ENCODE measurements at regions not wholly inside any gene's neighbourhood (a gene's known extent, or its start where the extent isn't known, plus 50 kb on each side); places are given as distances from the start of the nearest gene placed in this dataset.

GRCh38 chrX:96224279-96224678 is 460.4 kb upstream of the DIAPH2 start:
- TF ChIP-seq CTCF (IDR thresholded peaks at IDR 0.05; ENCODE audit: low read depth, low read length, missing input control) (no peak), ZBTB33 (IDR thresholded peaks at IDR 0.05) (no peak), TAF1 (conservative IDR thresholded peaks at IDR 0.05) (no peak)
- TF ChIP-seq, protein P1, sequence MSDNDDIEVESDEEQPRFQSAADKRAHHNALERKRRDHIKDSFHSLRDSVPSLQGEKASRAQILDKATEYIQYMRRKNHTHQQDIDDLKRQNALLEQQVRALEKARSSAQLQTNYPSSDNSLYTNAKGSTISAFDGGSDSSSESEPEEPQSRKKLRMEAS (IDR thresholded peaks at IDR 0.05) = no peak
